ENCODE measurements at regions not wholly inside any gene's neighbourhood (a gene's known extent, or its start where the extent isn't known, plus 50 kb on each side); places are given as distances from the start of the nearest gene placed in this dataset.

- no peaks in the 10 kb centered on the region for H3K27me3 ChIP-seq (ENCODE audit: insufficient read depth, low read length)
- H3K9me3 ChIP-seq (ENCODE audit: control insufficient read depth in 1 of 2, insufficient read depth in 1 of 2, low read depth in 1 of 2, low read length in 2 of 2): no peaks in the 10 kb centered on the region
- DNase-seq (ENCODE audit: low read depth, low spot score) (no peak), ATAC-seq (no peak)
- BruUV-seq (replicated peaks): no TSS peak
- H3K4me3 ChIP-seq (replicated peaks in 1 of 2; ENCODE audit: low read depth in 1 of 2, low read length in 2 of 2): no peak overlapping the region
- no peak overlapping the region for H3K4me2 ChIP-seq (ENCODE audit: low read length)
- ChIA-PET POLR2A (no interaction called here), CTCF (no interaction called here), RAD21 (ENCODE audit: low non-redundant PET in 1 of 2, low total read pairs in 2 of 2, uncharacterized antibody in 2 of 2, unreplicated experiment in 2 of 2) (no interaction called here)
- H3K79me2 ChIP-seq (ENCODE audit: insufficient read depth, low read length): no peaks in the 10 kb centered on the region
- TF ChIP-seq CEBPB (IDR thresholded peaks at IDR 0.05; ENCODE audit: low read depth): no peak
- TF ChIP-seq ATF3 (IDR thresholded peaks at IDR 0.05): no peak
- TF ChIP-seq ELF1 (IDR thresholded peaks at IDR 0.05; ENCODE audit: borderline replicate concordance, low read depth): no peak
- no peak for TF ChIP-seq SP1 (IDR thresholded peaks at IDR 0.05; ENCODE audit: low read depth)
- no peak for TF ChIP-seq POLR2AphosphoS5 (IDR thresholded peaks at IDR 0.05; ENCODE audit: low read depth, low read length)
- TF ChIP-seq REST (IDR thresholded peaks at IDR 0.05; ENCODE audit: low read depth): no peak
- TF ChIP-seq FOSL1 (IDR thresholded peaks at IDR 0.05; ENCODE audit: low read depth): no peak
- TF ChIP-seq MAX (IDR thresholded peaks at IDR 0.05): no peak
- TF ChIP-seq ZBTB33 (IDR thresholded peaks at IDR 0.05; ENCODE audit: extremely low read depth, insufficient replicate concordance, low read length): no peak
- no peak for TF ChIP-seq EGR1 (IDR thresholded peaks at IDR 0.05; ENCODE audit: low read depth)
- TF ChIP-seq SIN3A (IDR thresholded peaks at IDR 0.05; ENCODE audit: low read depth): no peak
- no peak for TF ChIP-seq EZH2phosphoT487 (IDR thresholded peaks at IDR 0.05; ENCODE audit: borderline replicate concordance)
- TF ChIP-seq RAD21 (IDR thresholded peaks at IDR 0.05; ENCODE audit: low read depth): no peak
- no peak for TF ChIP-seq CTCF (IDR thresholded peaks at IDR 0.05 in 2 of 3, conservative IDR thresholded peaks at IDR 0.05 in 1 of 3; ENCODE audit: borderline replicate concordance in 1 of 3, insufficient read depth in 1 of 3, low read depth in 2 of 3, low read length in 2 of 3)
- no peak for TF ChIP-seq JUND (IDR thresholded peaks at IDR 0.05)
- TF ChIP-seq ZNF274 (IDR thresholded peaks at IDR 0.05; ENCODE audit: low read depth, low read length): no peak
- no peak for TF ChIP-seq SRF (IDR thresholded peaks at IDR 0.05; ENCODE audit: low read depth)
- no peak for TF ChIP-seq TCF7L2 (IDR thresholded peaks at IDR 0.05; ENCODE audit: borderline replicate concordance, extremely low read depth, insufficient read depth, insufficient read length)
- H3K9ac ChIP-seq (ENCODE audit: low read length): no peak overlapping the region
- no peak overlapping the region for H3K27ac ChIP-seq (ENCODE audit: low read depth, low read length)
- H3K36me3 ChIP-seq (ENCODE audit: control insufficient read depth in 1 of 2, insufficient read depth in 2 of 2, low read length in 2 of 2): no peaks in the 10 kb centered on the region
- no peak overlapping the region for H2AFZ ChIP-seq (ENCODE audit: low read depth, low read length, poor library complexity, severe bottlenecking)
- no peaks in the 10 kb centered on the region for H4K20me1 ChIP-seq (ENCODE audit: insufficient read depth)
- no peaks in the 10 kb centered on the region for H3K9me2 ChIP-seq (ENCODE audit: insufficient read depth)
- intact Hi-C loops (cut with micrococcal nuclease): no loop called here
- H3K4me1 ChIP-seq (ENCODE audit: control insufficient read depth in 1 of 2, insufficient read depth in 2 of 2, low read length in 2 of 2): no peaks in the 10 kb centered on the region
Measured at GRCh38 chr13:71964491-71965100, 97.6 kb upstream of the DACH1 start.
